ENCODE measurements at regions not wholly inside any gene's neighbourhood (a gene's known extent, or its start where the extent isn't known, plus 50 kb on each side); places are given as distances from the start of the nearest gene placed in this dataset.

DNA sequence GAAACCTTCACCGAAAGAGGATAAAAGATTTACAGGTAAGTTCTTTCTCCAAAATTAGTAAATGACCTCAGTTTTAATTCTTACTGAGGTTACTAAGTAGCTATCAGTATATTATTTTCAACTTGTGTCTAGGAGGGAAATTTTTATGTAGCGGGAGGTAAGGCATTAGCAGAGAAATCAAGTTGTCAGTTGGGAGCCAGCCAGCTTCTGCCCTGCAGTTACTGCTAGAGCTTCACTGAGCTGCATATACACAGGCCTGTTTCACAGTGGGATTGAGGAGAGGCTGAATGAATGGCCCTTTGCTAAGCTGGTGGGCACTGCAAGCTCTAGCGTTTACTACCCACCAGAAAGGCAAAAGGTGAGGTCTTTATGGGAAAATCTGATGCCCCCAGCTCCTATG lies 105.7 kb downstream of the ACAA2 start:
- TF ChIP-seq ZNF529 (tag by site-specific recombination; IDR thresholded peaks at IDR 0.05; ENCODE audit: insufficient replicate concordance), result no peak
- no peak for TF ChIP-seq ZNF114 (tag by site-specific recombination; IDR thresholded peaks at IDR 0.05)
- no peak for TF ChIP-seq CTCF (tag by site-specific recombination; IDR thresholded peaks at IDR 0.05)
- no peak for TF ChIP-seq ZNF155 (tag by site-specific recombination; IDR thresholded peaks at IDR 0.05)
- TF ChIP-seq ZNF501 (tag by site-specific recombination; IDR thresholded peaks at IDR 0.05), result no peak
- no peak for TF ChIP-seq ZNF549 (tag by site-specific recombination; IDR thresholded peaks at IDR 0.05)
- TF ChIP-seq ZNF37A (tag by site-specific recombination; IDR thresholded peaks at IDR 0.05), result no peak
- TF ChIP-seq MYNN (tag by site-specific recombination; IDR thresholded peaks at IDR 0.05; ENCODE audit: borderline replicate concordance), result no peak
- no peak for TF ChIP-seq TCF7L2 (IDR thresholded peaks at IDR 0.05; ENCODE audit: borderline replicate concordance, low read depth, low read length)

Measured in HEK293 (cell line).